ENCODE measurements at regions not wholly inside any gene's neighbourhood (a gene's known extent, or its start where the extent isn't known, plus 50 kb on each side); places are given as distances from the start of the nearest gene placed in this dataset.

DNA sequence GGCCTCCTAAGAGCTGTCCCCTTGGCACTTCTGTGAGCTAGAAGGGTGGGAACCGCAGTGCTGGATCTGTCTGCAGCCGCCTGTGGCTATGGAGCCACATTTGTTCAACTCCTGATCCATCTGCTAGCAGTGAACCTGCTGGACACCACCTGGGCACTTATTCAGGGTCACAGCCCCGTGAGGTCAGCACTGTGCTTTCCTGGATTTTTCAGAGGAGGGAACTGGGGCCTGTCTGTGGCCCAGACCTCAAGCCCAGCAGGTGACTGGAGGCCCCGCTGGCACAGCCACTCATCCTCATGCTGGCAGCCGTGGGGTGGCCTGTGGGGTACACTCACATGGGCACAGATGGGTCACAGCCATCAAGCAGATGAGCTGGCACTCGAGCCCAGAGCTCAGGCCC, 155.3 kb downstream of the TFCP2L1 start:
- TF ChIP-seq, protein P1, sequence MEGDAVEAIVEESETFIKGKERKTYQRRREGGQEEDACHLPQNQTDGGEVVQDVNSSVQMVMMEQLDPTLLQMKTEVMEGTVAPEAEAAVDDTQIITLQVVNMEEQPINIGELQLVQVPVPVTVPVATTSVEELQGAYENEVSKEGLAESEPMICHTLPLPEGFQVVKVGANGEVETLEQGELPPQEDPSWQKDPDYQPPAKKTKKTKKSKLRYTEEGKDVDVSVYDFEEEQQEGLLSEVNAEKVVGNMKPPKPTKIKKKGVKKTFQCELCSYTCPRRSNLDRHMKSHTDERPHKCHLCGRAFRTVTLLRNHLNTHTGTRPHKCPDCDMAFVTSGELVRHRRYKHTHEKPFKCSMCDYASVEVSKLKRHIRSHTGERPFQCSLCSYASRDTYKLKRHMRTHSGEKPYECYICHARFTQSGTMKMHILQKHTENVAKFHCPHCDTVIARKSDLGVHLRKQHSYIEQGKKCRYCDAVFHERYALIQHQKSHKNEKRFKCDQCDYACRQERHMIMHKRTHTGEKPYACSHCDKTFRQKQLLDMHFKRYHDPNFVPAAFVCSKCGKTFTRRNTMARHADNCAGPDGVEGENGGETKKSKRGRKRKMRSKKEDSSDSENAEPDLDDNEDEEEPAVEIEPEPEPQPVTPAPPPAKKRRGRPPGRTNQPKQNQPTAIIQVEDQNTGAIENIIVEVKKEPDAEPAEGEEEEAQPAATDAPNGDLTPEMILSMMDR (IDR thresholded peaks at IDR 0.05) = no peak
- no peak for TF ChIP-seq POLR2AphosphoS5 (IDR thresholded peaks at IDR 0.05)
- no peak for TF ChIP-seq POLR2A (IDR thresholded peaks at IDR 0.05)
